GM12878 (cell line): ENCODE measurements at regions not wholly inside any gene's neighbourhood (a gene's known extent, or its start where the extent isn't known, plus 50 kb on each side); places are given as distances from the start of the nearest gene placed in this dataset.

ENCODE experiments used
- CEBPB ChIP-seq, 2 experiments: fragments of 150-350 bp in 1 of 2; IDR thresholded peaks; 2 replicates each; pipeline ENCODE4 v1.6.1; 2012 to 2014; ENCODE audit warnings: low read depth in 2 of 2, low read length in 2 of 2, borderline replicate concordance in 1 of 2, inconsistent platforms in 1 of 2
- CTCF ChIP-seq, 3 experiments: IDR thresholded peaks in 2 of 3; conservative IDR thresholded peaks in 1 of 3; 2 replicates each; pipeline ENCODE4 v1.5.1; 2011; ENCODE audit warnings: low read depth in 3 of 3, low read length in 3 of 3, mild to moderate bottlenecking in 3 of 3, control low read depth in 2 of 3, moderate library complexity in 2 of 3, inconsistent platforms in 1 of 3, mixed read lengths in 1 of 3; ENCODE audit not compliant: control insufficient read depth in 2 of 3, insufficient read depth in 1 of 3; ENCODE audit errors: extremely low read depth in 1 of 3
- EGR1 ChIP-seq, 2 experiments: IDR thresholded peaks; 1 replicate in 1 of 2; 2 replicates in 1 of 2; pipeline ENCODE4 v1.6.1; 2011 to 2012; ENCODE audit warnings: low read depth in 2 of 2, low read length in 2 of 2, borderline replicate concordance in 1 of 2, mild to moderate bottlenecking in 1 of 2, moderate library complexity in 1 of 2
- TCF7 ChIP-seq: IDR thresholded peaks from 2 replicates; pipeline ENCODE4 v1.6.1; 2014; ENCODE audit warnings: antibody characterized with exemption, borderline replicate concordance

GRCh38 chr5:155738616-155739015 is 588.3 kb upstream of the SGCD start:
- TF ChIP-seq CTCF (IDR thresholded peaks at IDR 0.05 in 2 of 3, conservative IDR thresholded peaks at IDR 0.05 in 1 of 3; ENCODE audit: control insufficient read depth in 2 of 3, extremely low read depth in 1 of 3, insufficient read depth in 1 of 3, low read depth in 3 of 3, low read length in 3 of 3) = no peak
- TF ChIP-seq CEBPB (IDR thresholded peaks at IDR 0.05; ENCODE audit: borderline replicate concordance in 1 of 2, low read depth in 2 of 2, low read length in 2 of 2) = no peak
- no peak for TF ChIP-seq TCF7
- TF ChIP-seq EGR1 (IDR thresholded peaks at IDR 0.05; ENCODE audit: borderline replicate concordance in 1 of 2, low read depth in 2 of 2, low read length in 2 of 2) = no peak
